ENCODE measurements at regions not wholly inside any gene's neighbourhood (a gene's known extent, or its start where the extent isn't known, plus 50 kb on each side); places are given as distances from the start of the nearest gene placed in this dataset.

- TF ChIP-seq CTCF (IDR thresholded peaks at IDR 0.05; ENCODE audit: low read depth, low read length) (no peak), POLR2A (IDR thresholded peaks at IDR 0.05; ENCODE audit: extremely low read depth, insufficient read length) (no peak), MAX (IDR thresholded peaks at IDR 0.05; ENCODE audit: low read depth, low read length) (no peak)
Measured at GRCh38 chr1:30523055-30524020, 200.0 kb downstream of the MATN1 start.

Measured in NB4 (cell line).